Rectal smooth muscle tissue (tissue), 1 donor: ENCODE measurements at regions not wholly inside any gene's neighbourhood (a gene's known extent, or its start where the extent isn't known, plus 50 kb on each side); places are given as distances from the start of the nearest gene placed in this dataset.

Source experiments
- H3K27ac ChIP-seq: one replicate; pipeline ENCODE4 v1.7.0; 2013; ENCODE audit warnings: low read depth, low read length, inconsistent platforms
- H3K27me3 ChIP-seq: one replicate; pipeline ENCODE4 v1.7.0; 2013; ENCODE audit warnings: low read length; ENCODE audit not compliant: control insufficient read depth, insufficient read depth
- H3K36me3 ChIP-seq: one replicate; pipeline ENCODE4 v1.7.0; 2013; ENCODE audit warnings: low read length; ENCODE audit not compliant: control insufficient read depth, insufficient read depth
- H3K4me1 ChIP-seq: one replicate; pipeline ENCODE4 v1.7.0; 2013; ENCODE audit warnings: low read length; ENCODE audit not compliant: control insufficient read depth, insufficient read depth
- H3K4me3 ChIP-seq: one replicate; pipeline ENCODE4 v1.7.0; 2013; ENCODE audit warnings: low read length
- H3K9ac ChIP-seq: one replicate; pipeline ENCODE4 v1.7.0; 2013; ENCODE audit warnings: low read length

DNA sequence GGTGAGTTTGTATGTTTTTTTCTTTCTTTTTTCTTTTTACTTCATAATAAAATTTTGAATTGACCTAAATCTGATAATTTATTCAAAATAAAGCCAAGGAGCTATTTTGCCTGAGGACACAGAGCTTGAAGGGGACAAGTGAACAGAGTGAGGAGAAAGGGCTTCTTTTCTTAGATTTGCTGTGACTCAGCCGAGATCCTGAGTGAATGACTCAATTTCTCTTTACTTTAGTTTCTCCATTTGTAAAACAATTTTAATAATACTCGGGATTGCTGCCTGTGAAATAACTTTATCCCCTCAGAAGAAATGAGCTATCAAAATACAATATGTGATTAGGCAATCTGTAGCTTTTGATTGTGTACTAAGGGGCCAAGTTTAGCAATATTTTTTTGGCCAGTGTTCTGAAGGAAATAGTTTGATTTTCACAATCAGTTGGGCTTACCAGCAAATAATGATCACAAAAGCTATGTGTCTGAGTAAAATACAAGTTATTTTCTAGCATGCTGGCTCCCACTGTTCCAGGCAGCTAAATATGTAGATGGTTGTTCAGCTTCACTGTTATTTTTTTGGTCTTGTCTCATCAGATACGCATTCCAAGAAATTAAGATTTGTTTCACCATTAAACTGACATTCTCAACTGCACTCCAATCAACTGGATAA, 437.5 kb downstream of the FGF9 start:
- no peak overlapping the region for H3K9ac ChIP-seq

GRCh38 chr13:22108979-22109378, 438.1 kb downstream of the FGF9 start:
- H3K27ac ChIP-seq, result no peak overlapping the region
- no peaks in the 10 kb centered on the region for H3K36me3 ChIP-seq
- H3K9ac ChIP-seq, result no peak overlapping the region
- H3K27me3 ChIP-seq, result no peaks in the 10 kb centered on the region
- no peak overlapping the region for H3K4me3 ChIP-seq
- no peaks in the 10 kb centered on the region for H3K4me1 ChIP-seq

More for the DNA sequence above, 437.5 kb downstream of the FGF9 start:
- Histone ChIP-seq H3K4me3 (no peak overlapping the region), H3K27me3 (no peaks in the 10 kb centered on the region), H3K36me3 (no peaks in the 10 kb centered on the region), H3K4me1 (no peaks in the 10 kb centered on the region), H3K27ac (no peak overlapping the region)

- Histone ChIP-seq H3K4me3 (no peak overlapping the region), H3K36me3 (no peaks in the 10 kb centered on the region), H3K27me3 (no peaks in the 10 kb centered on the region), H3K27ac (no peak overlapping the region), H3K4me1 (no peaks in the 10 kb centered on the region), H3K9ac (no peak overlapping the region)
Measured at GRCh38 chr13:22110368-22110767, 439.5 kb downstream of the FGF9 start.

GRCh38 chr13:22111152-22111783, 440.4 kb downstream of the FGF9 start:
- H3K27ac ChIP-seq, result no peak overlapping the region
- no peaks in the 10 kb centered on the region for H3K36me3 ChIP-seq
- H3K4me1 ChIP-seq, result no peaks in the 10 kb centered on the region
- H3K27me3 ChIP-seq, result no peaks in the 10 kb centered on the region
- H3K9ac ChIP-seq, result no peak overlapping the region
- H3K4me3 ChIP-seq, result no peak overlapping the region

DNA sequence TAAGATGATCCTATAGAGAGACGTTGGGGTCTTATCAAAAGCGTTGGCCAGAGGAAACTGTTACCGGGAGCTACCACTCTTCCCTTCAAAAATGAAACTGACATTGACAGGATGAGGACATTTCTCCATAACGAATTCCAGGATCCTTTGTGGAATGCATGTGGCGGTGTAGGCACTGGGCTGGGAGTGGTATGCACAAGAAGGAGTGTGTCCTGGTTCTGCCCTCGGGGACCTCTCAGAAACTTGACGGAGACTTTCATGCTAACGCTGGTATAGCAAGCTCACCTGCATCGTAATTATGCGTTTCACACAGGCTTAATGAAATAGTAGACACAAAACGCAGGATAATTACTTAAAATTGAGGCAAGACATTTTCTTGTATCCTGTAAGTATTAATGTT, 441.1 kb downstream of the FGF9 start:
- Histone ChIP-seq H3K9ac (no peak overlapping the region), H3K27me3 (no peaks in the 10 kb centered on the region), H3K4me3 (no peak overlapping the region), H3K4me1 (no peaks in the 10 kb centered on the region), H3K27ac (no peak overlapping the region), H3K36me3 (no peaks in the 10 kb centered on the region)

- no peak overlapping the region for H3K4me3 ChIP-seq
- H3K36me3 ChIP-seq, result no peaks in the 10 kb centered on the region
- no peak overlapping the region for H3K27ac ChIP-seq
- no peak overlapping the region for H3K9ac ChIP-seq
- no peaks in the 10 kb centered on the region for H3K27me3 ChIP-seq
- no peaks in the 10 kb centered on the region for H3K4me1 ChIP-seq
Measured at GRCh38 chr13:22112956-22113745, 442.3 kb downstream of the FGF9 start.

GRCh38 chr13:22114630-22115311, 443.9 kb downstream of the FGF9 start:
- Histone ChIP-seq H3K4me1 (no peaks in the 10 kb centered on the region), H3K4me3 (no peak overlapping the region), H3K9ac (no peak overlapping the region), H3K27me3 (no peaks in the 10 kb centered on the region), H3K27ac (no peak overlapping the region), H3K36me3 (no peaks in the 10 kb centered on the region)

DNA sequence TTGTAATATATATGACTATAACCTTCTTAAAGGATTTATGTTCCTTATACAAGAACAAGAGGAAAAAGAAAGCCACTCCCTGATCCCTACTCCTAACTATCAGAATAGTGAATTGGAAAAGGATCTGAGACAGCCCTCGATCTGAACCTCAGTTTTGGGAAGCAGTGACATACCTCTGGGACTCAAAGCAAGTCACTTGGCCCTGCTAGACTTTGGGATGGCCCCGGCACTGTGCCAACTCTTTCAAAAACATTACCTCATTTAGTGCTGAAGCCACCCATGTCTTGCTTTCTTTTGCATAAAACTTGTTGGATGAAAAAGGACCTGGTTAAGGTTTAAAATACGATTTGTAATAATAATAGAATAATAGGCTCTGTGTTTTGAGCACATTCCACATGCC, 447.3 kb downstream of the FGF9 start:
- Histone ChIP-seq H3K36me3 (no peaks in the 10 kb centered on the region), H3K4me1 (no peaks in the 10 kb centered on the region), H3K4me3 (no peak overlapping the region), H3K27me3 (no peaks in the 10 kb centered on the region), H3K9ac (no peak overlapping the region), H3K27ac (no peak overlapping the region)

DNA sequence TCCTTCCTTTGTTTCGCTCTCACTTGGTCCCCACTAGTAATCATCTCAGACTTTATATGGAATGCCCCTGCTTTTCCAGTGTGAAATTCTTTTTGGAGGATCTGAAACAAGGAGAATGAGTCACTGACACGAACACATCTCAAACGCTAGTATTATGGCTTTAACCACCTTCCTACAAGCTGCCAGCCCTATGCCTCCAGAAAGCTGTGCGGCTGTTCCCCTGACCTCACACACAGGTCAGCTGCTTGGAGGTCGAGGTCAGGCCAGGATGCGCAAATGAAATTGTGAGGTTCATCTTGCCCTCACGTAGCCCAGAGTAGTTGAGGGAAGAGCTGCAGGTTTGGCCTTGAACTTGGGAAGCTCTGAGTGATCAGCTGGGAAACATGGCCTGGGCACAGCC, 449.8 kb downstream of the FGF9 start:
- Histone ChIP-seq H3K36me3 (no peaks in the 10 kb centered on the region), H3K9ac (no peak overlapping the region), H3K4me1 (no peaks in the 10 kb centered on the region), H3K27ac (no peak overlapping the region), H3K27me3 (no peaks in the 10 kb centered on the region), H3K4me3 (no peak overlapping the region)

GRCh38 chr13:22121146-22121739, 450.4 kb downstream of the FGF9 start:
- H3K9ac ChIP-seq, result no peak overlapping the region
- no peak overlapping the region for H3K4me3 ChIP-seq
- no peaks in the 10 kb centered on the region for H3K4me1 ChIP-seq
- no peaks in the 10 kb centered on the region for H3K36me3 ChIP-seq
- H3K27ac ChIP-seq, result no peak overlapping the region
- no peaks in the 10 kb centered on the region for H3K27me3 ChIP-seq

- no peaks in the 10 kb centered on the region for H3K4me1 ChIP-seq
- H3K36me3 ChIP-seq, result no peaks in the 10 kb centered on the region
- H3K27ac ChIP-seq, result no peak overlapping the region
- no peaks in the 10 kb centered on the region for H3K27me3 ChIP-seq
- no peak overlapping the region for H3K4me3 ChIP-seq
- no peak overlapping the region for H3K9ac ChIP-seq
Measured at GRCh38 chr13:22126433-22127021, 455.7 kb downstream of the FGF9 start.
